HG02973 (cell line): ENCODE measurements at regions not wholly inside any gene's neighbourhood (a gene's known extent, or its start where the extent isn't known, plus 50 kb on each side); places are given as distances from the start of the nearest gene placed in this dataset.
"Not testable (repeated sequence)": the region's sequence is repeated elsewhere in the genome, so short reads cannot be mapped to it uniquely, and the experiment has no call there.

Experiments used
- ATAC-seq: cut with Tn5 transposase; IDR thresholded peaks from one replicate; pipeline ENCODE4 v1.9.1; 2021; ENCODE audit warnings: moderate library complexity; ENCODE audit not compliant: unreplicated experiment

GRCh38 chr7:153072806-153073205 is 313.3 kb downstream of the ACTR3B start:
- no peak for ATAC-seq

- ATAC-seq = not testable (repeated sequence)
Observed at GRCh38 chr7:153076289-153076688, 316.7 kb downstream of the ACTR3B start.

- no peak for ATAC-seq
Observed at GRCh38 chr7:153081496-153081895, 321.9 kb downstream of the ACTR3B start.

- ATAC-seq = no peak
Observed at GRCh38 chr7:153084278-153084677, 324.7 kb downstream of the ACTR3B start.

GRCh38 chr7:153087498-153087897 is 327.9 kb downstream of the ACTR3B start:
- no peak for ATAC-seq

- ATAC-seq = no peak
Observed at GRCh38 chr7:153088601-153089000, 329.0 kb downstream of the ACTR3B start.

GRCh38 chr7:153090209-153090608 is 330.7 kb downstream of the ACTR3B start:
- ATAC-seq = no peak

- ATAC-seq = no peak
Observed at GRCh38 chr7:153090764-153091163, 331.2 kb downstream of the ACTR3B start.

GRCh38 chr7:153091477-153091876 is 331.9 kb downstream of the ACTR3B start:
- ATAC-seq = no peak

GRCh38 chr7:153097511-153098201 is 338.1 kb downstream of the ACTR3B start:
- no peak for ATAC-seq

- no peak for ATAC-seq
Observed at GRCh38 chr7:153099235-153099634, 339.7 kb downstream of the ACTR3B start.

- no peak for ATAC-seq
Observed at GRCh38 chr7:153100691-153101237, 341.2 kb downstream of the ACTR3B start.

- ATAC-seq = no peak
Observed at GRCh38 chr7:153103202-153103601, 343.6 kb downstream of the ACTR3B start.

- ATAC-seq = no peak
Observed at GRCh38 chr7:153107826-153108225, 348.3 kb downstream of the ACTR3B start.

GRCh38 chr7:153109566-153109965 is 350.0 kb downstream of the ACTR3B start:
- ATAC-seq = no peak

GRCh38 chr7:153110606-153111005 is 351.1 kb downstream of the ACTR3B start:
- no peak for ATAC-seq

GRCh38 chr7:153122255-153122654 is 362.7 kb downstream of the ACTR3B start:
- ATAC-seq = not testable (repeated sequence)

GRCh38 chr7:153130052-153130451 is 370.5 kb downstream of the ACTR3B start:
- ATAC-seq = no peak

GRCh38 chr7:153151766-153152165 is 392.2 kb downstream of the ACTR3B start:
- no peak for ATAC-seq

GRCh38 chr7:153152801-153153422 is 393.4 kb downstream of the ACTR3B start:
- ATAC-seq = no peak

GRCh38 chr7:153158149-153158548 is 398.6 kb downstream of the ACTR3B start:
- ATAC-seq = no peak

- ATAC-seq = no peak
Observed at GRCh38 chr7:153170287-153170686, 410.7 kb downstream of the ACTR3B start.
